ENCODE measurements at regions not wholly inside any gene's neighbourhood (a gene's known extent, or its start where the extent isn't known, plus 50 kb on each side); places are given as distances from the start of the nearest gene placed in this dataset.
"Not testable (repeated sequence)": the region's sequence is repeated elsewhere in the genome, so short reads cannot be mapped to it uniquely, and the experiment has no call there.

DNA sequence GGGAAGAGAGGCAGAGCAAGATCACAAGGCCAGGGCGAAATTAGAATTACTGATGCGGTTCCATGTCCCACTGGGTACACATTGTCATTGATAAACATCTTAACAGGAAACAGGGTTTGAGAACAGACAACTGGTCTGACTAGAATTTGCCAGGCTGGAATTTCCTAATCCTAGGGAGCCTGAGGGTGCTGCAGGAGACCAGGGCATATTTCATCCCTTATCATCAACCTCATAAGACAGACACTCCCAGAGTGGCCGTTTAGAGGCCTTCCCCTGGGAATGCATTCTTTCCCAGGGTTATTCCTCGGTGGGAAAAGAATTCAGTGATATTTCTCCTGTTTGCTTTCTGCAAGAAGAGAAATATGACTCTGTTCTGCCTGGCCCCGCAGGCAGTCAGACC lies 344.7 kb upstream of the RGS18 start:
- not testable (repeated sequence) for TF ChIP-seq CTCF (IDR thresholded peaks at IDR 0.05; ENCODE audit: low read depth, low read length, poor library complexity, severe bottlenecking); EZH2phosphoT487 (IDR thresholded peaks at IDR 0.05; ENCODE audit: borderline replicate concordance, low read length)
